Esophagus muscularis mucosa (tissue), 4 donors: ENCODE measurements at regions not wholly inside any gene's neighbourhood (a gene's known extent, or its start where the extent isn't known, plus 50 kb on each side); places are given as distances from the start of the nearest gene placed in this dataset.
"Not testable (repeated sequence)": the region's sequence is repeated elsewhere in the genome, so short reads cannot be mapped to it uniquely, and the experiment has no call there.

Experiments
- DNase-seq: peaks from one replicate; pipeline ENCODE4 v3.0.0-alpha.2; 2017; ENCODE audit errors: extremely low spot score
- H3K27ac ChIP-seq, 4 donors: fragments of 200-600 bp; sonication (generic); replicated peaks in 1 of 4; 1 replicate in 3 of 4; 2 replicates in 1 of 4; pipeline ENCODE4 v1.5.1; 2016 to 2019; ENCODE audit warnings: mild to moderate bottlenecking in 1 of 4
- H3K27me3 ChIP-seq, 4 donors: fragments of 200-600 bp; sonication (generic); one replicate each; pipeline versions ENCODE4 v1.5.1 to v1.6.0; 2016 to 2019
- H3K36me3 ChIP-seq, 4 donors: fragments of 200-600 bp; sonication (generic); one replicate each; pipeline ENCODE4 v1.5.1; 2016 to 2019
- H3K4me1 ChIP-seq, 4 donors: fragments of 200-600 bp; sonication (generic); one replicate each; pipeline ENCODE4 v1.5.1; 2016 to 2019
- H3K4me3 ChIP-seq, 4 donors: fragments of 200-600 bp; sonication (generic); 1 replicate in 2 of 4; 2 replicates in 2 of 4; pipeline ENCODE4 v1.5.1; 2016 to 2019; ENCODE audit warnings: mild to moderate bottlenecking in 4 of 4, moderate library complexity in 1 of 4
- H3K9me3 ChIP-seq, 4 donors: fragments of 200-600 bp; sonication (generic); 1 replicate in 3 of 4; 2 replicates in 1 of 4; pipeline ENCODE4 v1.5.1; 2016 to 2019
- CTCF ChIP-seq, 3 experiments: fragments of 200-600 bp in 2 of 3; fragments of 450-650 bp in 1 of 3; sonication (generic) in 2 of 3; IDR thresholded peaks; one replicate each; pipeline ENCODE4 v1.5.1; 2017 to 2019; ENCODE audit warnings: antibody characterized with exemption in 3 of 3, mild to moderate bottlenecking in 2 of 3, moderate library complexity in 1 of 3
- EP300 ChIP-seq: sonication (generic); formaldehyde crosslinking; IDR thresholded peaks from one replicate; pipeline ENCODE4 v1.6.1; 2017; ENCODE audit warnings: antibody characterized with exemption
- POLR2A ChIP-seq: fragments of 450-650 bp; IDR thresholded peaks from one replicate; pipeline ENCODE4 v1.6.1; 2017; ENCODE audit warnings: antibody characterized with exemption, moderate library complexity, mild to moderate bottlenecking, low read depth
- POLR2AphosphoS5 ChIP-seq, 2 donors: sonication (generic); formaldehyde crosslinking; IDR thresholded peaks; one replicate each; pipeline ENCODE4 v1.6.1; 2017; ENCODE audit warnings: antibody characterized with exemption in 2 of 2
- WGBS: methylation state at CpG from one replicate; pipeline ENCODE4 v1.1.5; 2018; 5-methylcytosine and 5-hydroxymethylcytosine counted together
- intact Hi-C: fragments of 100-400 bp; cut with DNase I; formaldehyde crosslinking; loops from one replicate; pipeline ENCODE4 v1.15.1; 2023

GRCh38 chrX:53883196-53883595, 161.1 kb downstream of the PHF8 start:
- TF ChIP-seq EP300 (no peak), POLR2A (no peak), POLR2AphosphoS5 (IDR thresholded peaks at IDR 0.05) (no peak), CTCF (IDR thresholded peaks at IDR 0.05) (no peak)
- intact Hi-C loops: no loop called here
- no peak for DNase-seq
- WGBS: 66% methylated on average over 3 of the region's 3 CpGs
- Histone ChIP-seq H3K9me3 (no peaks in the 10 kb centered on the region), H3K4me3 (no peak overlapping the region), H3K4me1 (no peaks in the 10 kb centered on the region), H3K27me3 (no peaks in the 10 kb centered on the region), H3K27ac (no peak overlapping the region), H3K36me3 (no peaks in the 10 kb centered on the region)

- no peaks in the 10 kb centered on the region for H3K9me3 ChIP-seq
- intact Hi-C loops: no loop called here
Observed at GRCh38 chrX:53882331-53882730, 161.9 kb downstream of the PHF8 start.

GRCh38 chrX:53880786-53881185, 163.5 kb downstream of the PHF8 start:
- H3K36me3 ChIP-seq, H3K27me3 ChIP-seq, H3K4me3 ChIP-seq, H3K4me1 ChIP-seq, DNase-seq, H3K9me3 ChIP-seq, H3K27ac ChIP-seq, intact Hi-C loops: not testable (repeated sequence)
- 62% methylated on average over 2 of the region's 2 CpGs for WGBS

More at GRCh38 chrX:53882331-53882730, 161.9 kb downstream of the PHF8 start:
- TF ChIP-seq POLR2AphosphoS5 (IDR thresholded peaks at IDR 0.05) (no peak), POLR2A (no peak), EP300 (no peak), CTCF (IDR thresholded peaks at IDR 0.05) (no peak)
- H3K27me3 ChIP-seq: no peaks in the 10 kb centered on the region
- no peak overlapping the region for H3K4me3 ChIP-seq
- no peak for DNase-seq
- 62% methylated on average over 6 of the region's 6 CpGs for WGBS
- no peaks in the 10 kb centered on the region for H3K4me1 ChIP-seq
- no peaks in the 10 kb centered on the region for H3K36me3 ChIP-seq
- no peak overlapping the region for H3K27ac ChIP-seq

GRCh38 chrX:53859890-53860289, 173.4 kb upstream of the HUWE1 start:
- H3K9me3 ChIP-seq: no peaks in the 10 kb centered on the region
- DNase-seq: no peak
- WGBS: 91% methylated on average over 4 of the region's 4 CpGs
- no peak overlapping the region for H3K27ac ChIP-seq
- TF ChIP-seq POLR2AphosphoS5 (IDR thresholded peaks at IDR 0.05) (no peak), EP300 (no peak), CTCF (IDR thresholded peaks at IDR 0.05) (no peak), POLR2A (no peak)
- no peaks in the 10 kb centered on the region for H3K27me3 ChIP-seq
- no peaks in the 10 kb centered on the region for H3K4me1 ChIP-seq
- intact Hi-C loops: no loop called here
- no peak overlapping the region for H3K4me3 ChIP-seq
- no peaks in the 10 kb centered on the region for H3K36me3 ChIP-seq

- TF ChIP-seq CTCF (IDR thresholded peaks at IDR 0.05) (peak in 1 of 3 experiments; percentile 31), POLR2AphosphoS5 (IDR thresholded peaks at IDR 0.05) (no peak)
- Histone ChIP-seq H3K36me3 (no peaks in the 10 kb centered on the region), H3K4me3 (no peak overlapping the region), H3K9me3 (no peaks in the 10 kb centered on the region), H3K4me1 (no peaks in the 10 kb centered on the region), H3K27me3 (no peaks in the 10 kb centered on the region), H3K27ac (no peak overlapping the region)
- DNase-seq: no peak
- intact Hi-C loops: no loop called here
- 44% methylated on average over 8 of the region's 8 CpGs for WGBS
Observed at GRCh38 chrX:53831662-53832635, 145.4 kb upstream of the HUWE1 start.
